DMS153 (cell line): ENCODE measurements at regions not wholly inside any gene's neighbourhood (a gene's known extent, or its start where the extent isn't known, plus 50 kb on each side); places are given as distances from the start of the nearest gene placed in this dataset.

Experiments used
- DNase-seq: peaks from one replicate; lab custom pipeline; 2025; lab: John Stamatoyannopoulos, UW

GRCh38 chr6:56346958-56347357, 99.6 kb upstream of the COL21A1 start:
- no peak for DNase-seq

DNA sequence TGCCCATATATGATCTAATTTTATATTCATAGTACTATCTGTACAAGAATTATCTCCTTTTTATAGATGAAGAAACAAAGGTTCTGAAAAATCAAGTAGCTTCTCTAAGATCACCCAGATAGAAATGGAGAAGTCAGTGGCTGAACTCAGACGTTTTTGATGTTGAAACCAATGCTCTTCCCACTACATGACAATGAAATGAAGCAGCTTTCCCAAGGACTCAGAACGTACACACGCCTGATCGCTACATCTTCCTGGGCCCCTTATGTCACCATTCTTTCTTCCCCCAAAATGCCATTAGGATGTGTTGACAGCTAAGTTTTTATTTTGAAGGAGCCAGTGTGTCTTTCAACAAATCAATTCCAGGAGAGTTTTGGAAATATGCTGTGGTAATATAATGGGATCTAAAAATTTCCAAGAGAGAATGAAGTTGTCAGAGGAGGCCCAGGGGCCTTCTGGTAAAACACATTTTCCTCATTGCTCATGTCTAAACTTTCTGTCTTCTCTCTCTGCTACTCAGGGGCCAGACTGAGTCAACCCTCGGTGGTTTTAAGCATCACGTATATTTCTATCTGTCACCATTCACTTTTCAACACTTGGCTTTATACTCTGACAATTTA, 98.1 kb upstream of the COL21A1 start:
- DNase-seq = no peak

GRCh38 chr6:56343295-56343694, 95.9 kb upstream of the COL21A1 start:
- no peak for DNase-seq

DNA sequence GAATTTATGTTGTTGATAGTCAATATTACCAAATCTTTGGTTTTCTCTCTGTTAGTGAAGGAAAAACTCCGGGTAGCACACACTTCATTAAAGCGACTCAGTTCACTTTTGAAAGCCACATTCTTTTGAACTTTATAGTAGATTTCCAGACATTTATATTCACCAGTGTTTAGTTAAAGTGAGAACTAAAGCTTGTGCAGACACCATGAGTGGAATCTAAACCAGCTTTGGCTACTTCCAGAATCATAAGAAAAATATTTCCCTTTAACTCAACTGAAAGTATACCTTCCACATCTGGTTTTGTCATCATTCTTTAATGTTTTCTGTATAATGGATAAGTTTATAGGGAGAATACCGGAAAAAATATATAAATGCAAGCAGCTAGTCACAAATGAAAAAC, 92.1 kb upstream of the COL21A1 start:
- no peak for DNase-seq

DNA sequence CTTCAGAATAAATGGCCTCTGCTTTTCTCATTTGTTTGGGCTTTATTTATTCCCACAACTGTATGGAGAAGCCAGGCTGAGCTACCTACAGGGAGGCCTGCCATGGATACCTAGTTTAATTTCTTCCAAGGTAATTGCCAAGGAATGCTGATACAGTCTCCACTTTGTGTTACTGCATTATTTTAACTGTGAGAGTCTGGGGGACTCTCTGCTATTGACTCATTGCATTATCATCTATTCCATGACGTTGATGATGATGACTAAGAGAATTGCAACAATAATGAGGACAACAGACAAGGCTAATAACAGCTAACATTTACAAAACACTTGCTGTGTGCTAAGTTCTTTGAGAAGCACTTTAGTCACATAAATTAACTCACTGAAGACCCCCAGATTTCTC, 88.3 kb upstream of the COL21A1 start:
- DNase-seq = no peak

- no peak for DNase-seq
Measured at GRCh38 chr6:56334937-56335336, 87.6 kb upstream of the COL21A1 start.

DNA sequence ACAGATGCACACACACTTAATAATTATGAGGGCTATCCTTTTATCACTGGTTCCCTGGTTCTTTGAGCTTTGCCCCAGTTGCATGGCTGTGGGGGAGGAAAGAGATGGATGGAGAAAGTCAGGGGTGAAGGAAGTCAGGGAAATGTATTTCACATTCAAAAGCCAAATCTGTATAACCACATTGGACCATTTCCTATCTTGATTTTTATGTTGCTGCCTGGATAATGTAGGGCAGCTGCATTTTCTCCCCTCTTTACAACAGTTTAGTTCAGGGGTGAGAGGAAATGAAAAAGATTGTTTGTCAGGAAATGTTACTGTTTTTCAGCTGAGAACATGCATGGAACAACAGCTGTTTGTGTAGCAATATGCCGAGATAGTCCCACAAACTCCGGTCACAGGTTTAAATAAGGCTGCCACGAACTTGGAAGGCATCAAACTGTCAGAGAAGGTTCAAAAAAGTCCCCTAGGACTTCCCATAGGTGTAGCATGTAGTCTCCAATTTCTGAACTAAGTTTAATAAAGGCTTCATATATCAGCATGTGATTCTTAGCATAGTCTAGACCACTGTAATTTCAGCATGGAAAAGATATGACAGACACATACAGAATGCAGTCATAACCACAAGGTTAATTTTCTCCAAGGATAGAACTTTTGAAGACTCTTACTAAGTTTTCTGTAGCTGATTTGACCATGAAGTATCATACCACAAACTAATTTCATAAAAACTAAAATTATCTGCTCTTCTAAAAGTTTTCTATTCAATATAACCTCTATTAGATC, 82.1 kb upstream of the COL21A1 start:
- no peak for DNase-seq

GRCh38 chr6:56328728-56329090, 81.3 kb upstream of the COL21A1 start:
- DNase-seq = no peak

DNA sequence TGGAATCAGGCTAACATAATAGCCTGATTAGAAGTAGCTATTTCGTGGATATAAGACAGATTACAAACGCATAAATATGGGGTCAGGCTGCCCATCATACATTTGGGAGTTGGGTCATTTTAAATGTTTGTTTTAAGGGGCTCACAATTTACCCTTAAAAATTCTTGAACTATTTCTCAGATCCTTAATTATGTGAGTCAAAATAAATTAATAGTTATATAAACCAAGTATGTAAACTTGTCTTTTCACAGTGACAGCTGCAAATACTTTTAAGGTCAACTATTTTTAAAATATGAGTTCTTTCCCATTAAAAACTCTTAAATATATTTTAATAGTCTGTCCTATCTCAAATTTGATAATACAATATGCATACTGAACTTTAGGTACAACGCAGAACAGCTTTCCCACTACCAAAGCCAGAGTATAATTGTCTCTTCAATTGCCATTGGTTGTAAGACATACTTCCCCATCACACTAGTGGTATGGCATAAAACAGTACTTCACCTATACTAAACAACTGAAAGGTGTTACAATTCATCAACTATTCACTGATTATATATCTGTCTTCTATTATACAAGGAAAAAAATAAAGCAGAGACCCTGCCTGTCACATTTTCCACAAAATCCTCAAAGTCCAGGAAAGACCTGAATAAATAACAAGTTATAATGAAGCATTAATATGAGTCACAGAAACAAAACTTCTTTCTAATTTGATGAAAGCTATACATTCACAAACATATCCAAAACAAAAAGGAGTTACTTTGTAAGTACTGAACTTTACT, 80.8 kb upstream of the COL21A1 start:
- DNase-seq = no peak

GRCh38 chr6:56324396-56324795, 77.0 kb upstream of the COL21A1 start:
- DNase-seq = no peak

- DNase-seq = no peak
Measured at GRCh38 chr6:56318851-56319250, 71.5 kb upstream of the COL21A1 start.

GRCh38 chr6:56314683-56315523, 67.5 kb upstream of the COL21A1 start:
- DNase-seq = no peak

DNA sequence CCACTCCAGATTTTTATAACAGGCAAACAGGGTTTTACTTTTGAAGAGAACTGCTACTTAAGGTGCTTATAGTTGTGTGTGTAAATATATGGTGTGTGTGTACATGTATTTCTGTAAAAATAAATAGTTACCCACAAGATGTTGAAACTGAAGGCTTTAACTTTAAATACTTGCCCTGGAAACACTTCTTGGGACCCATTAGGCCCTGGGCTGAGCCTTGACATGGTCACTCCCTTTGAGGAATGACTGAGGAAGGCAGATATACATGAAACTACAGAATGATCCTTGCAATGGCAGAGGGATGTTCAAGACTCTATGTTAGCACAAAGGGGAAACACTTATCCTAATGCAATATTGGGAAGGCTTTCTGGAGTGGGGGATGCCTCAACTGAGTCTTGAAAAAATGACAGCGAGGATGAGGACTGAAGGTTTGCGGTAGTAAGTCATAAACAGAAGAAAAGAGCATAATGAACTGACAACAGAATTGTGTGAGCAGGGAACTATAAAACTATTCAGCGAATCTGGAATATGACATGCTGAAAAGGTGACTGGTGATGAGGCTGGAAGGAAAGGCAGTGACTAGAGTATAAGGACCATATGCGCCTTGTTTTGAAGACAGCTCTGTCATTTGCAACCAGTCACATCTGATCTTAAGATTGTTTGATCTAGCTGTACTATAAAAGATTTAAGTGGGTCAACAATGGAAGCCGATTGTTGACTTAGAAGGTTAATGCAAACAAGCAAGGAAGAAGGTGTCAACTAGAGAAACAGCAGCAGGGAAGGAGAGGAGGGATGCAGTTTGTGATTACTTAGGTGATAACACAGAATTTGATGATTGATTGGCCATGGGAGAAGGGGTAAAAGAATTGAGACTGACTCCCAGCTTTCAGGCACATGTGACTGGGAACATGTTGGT, 64.4 kb upstream of the COL21A1 start:
- no peak for DNase-seq

GRCh38 chr6:56311061-56311460, 63.7 kb upstream of the COL21A1 start:
- DNase-seq = no peak

DNA sequence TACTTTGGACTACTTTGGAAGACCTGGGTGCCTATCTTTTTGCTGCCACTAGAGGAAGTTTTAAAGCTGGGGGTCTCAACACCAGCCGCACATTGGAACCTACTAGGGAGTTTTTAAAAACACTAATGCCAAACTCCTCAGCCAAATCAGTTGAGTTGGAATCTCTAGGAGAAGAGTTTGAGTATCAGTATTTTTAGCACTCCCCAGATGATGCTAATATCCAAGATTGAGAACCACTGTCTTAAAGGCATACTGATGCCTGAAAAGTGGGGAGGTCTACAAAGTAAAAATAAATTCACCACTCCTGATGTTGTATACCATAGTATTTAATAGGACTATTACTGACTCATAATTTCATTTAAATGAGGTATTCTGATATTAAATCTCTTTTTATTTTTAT, 62.9 kb upstream of the COL21A1 start:
- no peak for DNase-seq

- DNase-seq = no peak
Measured at GRCh38 chr6:56299916-56300315, 52.5 kb upstream of the COL21A1 start.

DNA sequence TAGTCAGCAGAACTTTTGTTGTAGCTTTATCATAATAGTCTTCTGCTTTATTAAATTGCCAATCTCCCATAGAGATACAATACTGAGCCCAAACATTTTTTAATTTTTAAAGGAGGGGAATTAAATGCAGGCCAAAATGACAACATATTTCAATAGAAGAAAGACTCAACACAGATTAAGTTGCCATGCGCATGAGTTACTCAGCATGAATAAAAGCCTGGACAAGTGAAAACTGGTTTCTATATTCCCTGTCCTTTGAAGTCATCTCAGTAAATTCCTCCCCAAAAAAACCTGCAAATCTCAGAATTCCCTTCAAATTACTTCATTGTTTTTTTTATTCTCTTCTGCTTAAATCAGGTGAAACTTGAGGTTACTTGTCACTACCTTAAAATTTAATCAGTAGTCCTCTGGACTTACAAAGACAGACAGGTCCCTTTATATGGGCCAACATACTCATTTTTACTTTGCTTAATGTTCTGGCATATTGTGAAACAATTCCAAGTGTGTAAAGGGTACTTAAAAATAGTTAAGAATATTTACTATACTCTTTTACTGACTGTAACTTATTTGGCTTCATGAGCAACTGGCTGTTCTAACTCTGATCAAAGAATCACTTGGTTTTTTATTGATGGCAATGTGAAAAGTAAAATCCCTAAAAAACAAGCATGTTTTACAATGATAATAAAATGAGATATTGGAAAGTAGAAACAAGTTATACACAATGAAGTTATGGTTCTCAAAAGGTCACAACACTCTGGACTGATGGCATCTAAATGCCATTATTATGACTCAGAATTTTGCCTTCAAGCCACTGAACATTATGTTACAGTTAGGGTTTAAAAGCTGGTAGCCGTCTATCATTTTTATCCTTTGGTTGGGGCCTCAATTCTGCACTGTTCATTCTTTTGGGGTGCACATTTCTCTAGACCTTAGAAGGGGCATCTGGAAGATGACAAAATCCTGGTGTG, 49.9 kb upstream of the COL21A1 start:
- no peak for DNase-seq
